SHP77 treated with DMSO at 0.1 percent for 48 hours (cell line): ENCODE measurements at regions not wholly inside any gene's neighbourhood (a gene's known extent, or its start where the extent isn't known, plus 50 kb on each side); places are given as distances from the start of the nearest gene placed in this dataset.

Experiments used
- DNase-seq: peaks from one replicate; lab custom pipeline; 2025; lab: John Stamatoyannopoulos, UW

- DNase-seq = no peak
Observed at GRCh38 chr1:90558754-90559378, 158.2 kb downstream of the BARHL2 start.

GRCh38 chr1:90558126-90558525 lies 159.0 kb downstream of the BARHL2 start:
- DNase-seq = no peak

DNA sequence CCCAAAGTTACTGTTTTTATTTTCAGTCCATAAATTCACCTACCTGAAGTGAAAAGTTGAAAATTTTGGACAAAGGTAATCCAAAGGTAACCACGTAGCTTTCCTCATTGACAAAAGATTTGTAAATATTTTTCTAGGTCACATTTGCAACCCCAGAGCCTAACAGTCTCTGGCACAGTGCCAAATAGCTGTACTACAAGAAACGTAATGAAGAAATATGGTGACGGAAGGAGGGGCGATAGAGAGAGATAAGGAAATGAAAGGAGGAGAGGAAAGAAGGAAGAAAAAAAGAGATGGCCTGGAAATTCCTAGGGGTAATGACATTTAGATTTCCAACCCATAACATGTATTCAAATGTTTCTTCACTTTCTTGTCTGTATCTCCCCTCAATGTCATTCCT lies 159.4 kb downstream of the BARHL2 start:
- DNase-seq = no peak

DNA sequence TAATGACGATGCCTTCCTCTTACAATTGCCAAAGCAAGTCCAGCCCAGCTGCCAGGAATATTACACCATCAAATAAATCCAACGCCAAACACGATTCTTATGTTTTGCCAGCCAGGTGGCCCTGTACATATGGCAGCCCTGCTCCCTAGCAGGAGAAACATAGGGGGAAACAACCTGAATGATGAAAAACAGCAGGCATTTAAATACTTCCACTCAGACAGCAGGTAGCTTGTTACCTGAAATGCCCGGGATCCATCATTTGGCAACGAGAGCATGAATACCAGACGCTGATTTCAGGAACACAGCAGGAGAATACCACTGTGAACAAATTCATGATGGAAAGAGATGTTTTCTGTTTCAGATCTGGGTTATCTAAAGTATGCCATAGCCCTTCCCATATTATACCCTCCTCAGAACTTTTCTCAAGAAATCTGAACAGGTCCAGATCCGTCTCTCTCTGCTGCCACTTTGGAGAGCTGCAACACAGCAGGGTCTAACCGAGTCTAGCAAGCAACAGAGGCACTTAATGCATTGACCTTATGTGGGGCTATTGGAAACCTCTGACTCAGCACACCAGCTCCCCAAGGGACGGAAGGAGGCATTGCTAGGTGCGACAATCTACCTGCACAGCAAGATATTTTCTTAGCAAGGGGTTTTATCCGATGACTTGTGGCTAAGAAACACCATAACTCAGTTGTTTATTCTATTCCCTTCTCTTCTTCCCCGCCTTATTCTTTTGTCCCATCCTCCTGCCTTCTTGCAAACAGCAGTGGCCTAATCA lies 166.3 kb downstream of the BARHL2 start:
- no peak for DNase-seq

DNA sequence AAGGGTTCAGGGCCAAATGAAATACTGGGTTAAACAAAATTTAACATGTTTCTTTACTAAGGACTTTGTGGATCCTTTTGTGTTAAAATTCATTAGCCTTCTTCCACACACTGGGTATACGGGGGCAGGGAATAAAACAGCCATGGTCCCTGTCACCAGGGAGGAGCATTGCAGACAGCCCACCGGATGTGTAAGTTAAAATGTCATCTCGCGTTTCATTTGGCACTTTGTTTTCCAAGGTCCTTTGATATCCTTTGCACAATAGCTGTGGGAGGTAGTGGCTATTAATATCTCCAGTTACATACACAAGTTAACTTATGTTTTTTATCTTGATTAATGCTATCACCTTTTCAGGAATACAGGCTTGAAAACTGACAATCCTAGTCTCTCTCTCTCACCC lies 172.7 kb downstream of the BARHL2 start:
- no peak for DNase-seq

- DNase-seq = no peak
Observed at GRCh38 chr1:90537606-90538362, 179.3 kb downstream of the BARHL2 start.

GRCh38 chr1:90534663-90535295 lies 182.3 kb downstream of the BARHL2 start:
- no peak for DNase-seq

DNA sequence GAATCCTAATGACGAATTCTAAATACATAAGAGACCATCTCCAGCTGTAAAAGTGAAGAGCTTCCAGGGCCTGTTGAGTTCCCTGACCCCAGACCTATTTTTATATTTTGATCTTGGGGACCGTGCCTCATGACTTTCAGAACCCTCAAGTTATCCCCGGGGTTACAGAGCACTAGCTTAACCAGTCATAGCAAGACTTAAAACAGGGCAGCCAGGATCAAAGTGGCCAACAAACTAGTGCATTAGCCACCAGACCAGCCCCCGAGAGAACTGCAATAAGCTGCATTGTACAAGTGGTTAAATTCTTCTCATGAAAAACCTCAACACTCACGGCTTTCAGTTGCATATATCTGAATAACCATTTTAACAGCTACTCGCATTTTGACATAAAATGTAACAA lies 183.0 kb downstream of the BARHL2 start:
- no peak for DNase-seq

- no peak for DNase-seq
Observed at GRCh38 chr1:90526954-90527353, 190.1 kb downstream of the BARHL2 start.

DNA sequence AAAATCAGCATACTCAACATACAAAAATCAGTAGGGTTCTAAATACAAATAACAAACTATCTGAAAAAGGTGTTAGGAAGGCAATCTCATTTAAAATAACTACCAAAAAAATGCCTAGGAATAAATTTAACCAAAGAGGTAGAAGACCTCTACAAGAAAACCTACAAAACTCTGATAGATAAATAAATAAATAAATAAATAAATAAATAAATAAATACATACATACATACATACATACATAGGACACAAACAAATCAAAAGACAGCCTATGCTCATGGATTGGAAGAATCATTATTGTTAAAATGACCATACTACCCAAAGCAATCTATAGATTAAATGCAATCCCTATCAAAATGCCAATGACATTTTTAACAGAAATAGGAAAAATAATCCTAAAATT lies 194.7 kb downstream of the BARHL2 start:
- no peak for DNase-seq

DNA sequence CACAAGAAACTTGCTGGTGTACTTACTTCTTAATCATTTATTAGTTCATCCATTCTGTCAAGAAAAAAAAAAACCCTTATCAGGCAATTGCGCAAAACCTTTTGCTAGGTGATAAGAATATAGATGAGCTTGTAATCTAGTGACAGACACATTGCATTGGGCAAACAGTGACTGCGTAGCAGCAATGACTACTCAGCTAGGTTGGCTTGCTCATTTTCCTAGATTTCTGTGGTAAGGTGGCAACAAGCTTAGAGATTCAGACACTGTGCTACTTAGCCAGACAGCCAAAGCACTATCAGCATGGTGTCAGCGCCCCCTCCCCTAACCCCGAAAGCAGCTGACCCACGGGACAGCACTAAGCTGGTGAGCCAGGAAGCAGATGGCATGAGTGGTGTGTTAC lies 203.1 kb downstream of the BARHL2 start:
- no peak for DNase-seq

- DNase-seq = no peak
Observed at GRCh38 chr1:90512441-90512840, 204.7 kb downstream of the BARHL2 start.

- no peak for DNase-seq
Observed at GRCh38 chr1:90510143-90510542, 207.0 kb downstream of the BARHL2 start.

DNA sequence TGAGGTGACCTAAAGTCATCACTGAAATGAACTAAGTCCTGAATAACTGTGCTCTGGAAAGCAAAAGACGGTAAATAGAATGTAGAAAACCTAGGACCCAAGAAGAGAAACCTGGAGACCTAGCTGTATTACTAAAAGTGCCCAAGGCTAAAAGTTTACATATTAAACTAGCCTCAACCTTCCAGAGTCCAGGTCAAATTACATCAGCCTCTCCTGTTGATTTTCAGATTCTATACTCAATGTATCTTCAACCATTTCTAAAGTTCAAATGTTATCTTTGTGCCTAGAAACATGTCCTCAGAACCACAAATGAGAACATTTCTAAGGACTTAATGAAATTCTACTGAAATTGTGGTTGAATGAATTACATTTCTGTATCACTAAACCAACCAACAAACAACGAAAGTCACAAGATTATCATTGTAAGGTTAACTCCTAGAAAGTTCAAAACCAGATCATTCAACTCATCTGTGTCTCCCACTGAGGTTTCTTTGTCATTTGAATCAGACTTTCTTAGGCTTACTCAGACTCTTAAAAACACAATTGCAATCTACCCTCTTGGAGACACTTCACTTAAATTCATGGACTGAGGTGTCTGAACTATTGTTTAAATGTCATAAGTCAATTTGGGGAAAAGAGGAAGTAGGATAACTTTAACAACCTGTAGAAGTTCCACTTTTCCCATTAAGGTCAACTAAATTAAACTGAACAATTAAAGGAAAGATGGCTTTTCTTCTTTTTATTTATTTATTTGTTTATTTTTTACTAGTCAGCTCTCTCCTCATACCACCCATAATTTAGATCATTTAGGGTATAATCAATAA lies 207.7 kb downstream of the BARHL2 start:
- DNase-seq = no peak

DNA sequence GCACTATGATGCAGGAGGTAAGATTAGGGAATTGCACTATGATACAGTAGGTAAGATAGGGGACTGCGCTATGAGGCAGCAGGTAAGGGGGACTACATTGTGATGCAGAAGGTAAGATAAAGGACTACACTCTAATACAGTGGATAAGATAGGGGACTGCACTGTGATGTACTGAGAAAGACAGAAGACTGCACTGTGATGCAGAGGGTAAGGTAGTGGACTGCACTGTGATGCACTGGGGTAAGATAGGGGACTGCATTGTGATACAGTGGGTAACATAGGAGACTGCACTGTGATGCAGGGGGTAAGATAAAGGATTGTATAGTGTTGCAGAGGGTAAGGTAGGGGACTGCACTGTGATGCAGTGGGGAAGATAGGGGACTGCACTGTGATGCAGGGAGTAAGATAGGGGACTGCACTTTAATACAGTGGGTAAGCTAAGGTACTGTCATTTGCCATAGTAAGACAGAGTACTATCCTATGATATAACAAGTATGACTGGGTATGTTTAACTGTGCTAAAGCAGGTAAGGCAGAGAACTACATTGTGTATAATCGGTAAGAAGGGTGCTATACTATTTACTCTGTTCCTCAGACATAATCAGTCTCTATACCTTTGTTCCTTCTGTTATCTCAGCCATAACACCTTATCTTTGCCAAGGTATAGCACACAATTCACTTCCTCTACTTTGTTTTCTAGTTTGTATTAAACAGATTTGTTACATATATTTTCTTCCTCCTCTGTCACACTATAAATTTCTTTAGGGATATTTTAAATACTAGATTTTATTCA lies 208.5 kb downstream of the BARHL2 start:
- no peak for DNase-seq

GRCh38 chr1:90507173-90507572 lies 209.9 kb downstream of the BARHL2 start:
- no peak for DNase-seq

GRCh38 chr1:90505806-90506205 lies 211.3 kb downstream of the BARHL2 start:
- DNase-seq = no peak

GRCh38 chr1:90504509-90504908 lies 212.6 kb downstream of the BARHL2 start:
- no peak for DNase-seq

GRCh38 chr1:90502696-90503095 lies 214.4 kb downstream of the BARHL2 start:
- no peak for DNase-seq

DNA sequence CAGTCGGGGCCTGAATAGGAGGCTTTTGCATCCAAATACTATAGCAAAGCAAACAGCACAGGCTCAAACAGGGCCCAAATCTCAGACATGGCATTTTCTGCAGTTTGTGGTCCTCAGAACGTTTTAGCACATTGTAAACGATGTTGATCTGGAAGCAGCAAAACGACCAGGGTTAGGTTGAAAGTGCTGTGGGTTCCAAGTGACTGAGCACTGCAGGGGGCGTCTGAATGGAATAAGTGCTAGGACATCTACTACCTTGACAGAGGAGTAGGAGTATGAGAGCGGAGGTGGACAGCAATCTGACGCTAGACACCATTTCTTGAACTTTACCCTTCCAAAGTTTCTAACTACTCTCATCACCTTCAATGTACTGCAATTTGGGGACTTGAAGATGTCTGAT lies 214.9 kb downstream of the BARHL2 start:
- no peak for DNase-seq

GRCh38 chr1:90501281-90501680 lies 215.8 kb downstream of the BARHL2 start:
- no peak for DNase-seq
